H1 (cell line): ENCODE measurements at regions not wholly inside any gene's neighbourhood (a gene's known extent, or its start where the extent isn't known, plus 50 kb on each side); places are given as distances from the start of the nearest gene placed in this dataset.

Experiments
- CTCF ChIA-PET: fragments of 300-600 bp; sonication (Branson Sonifier 250); formaldehyde crosslinking; loops from one replicate; lab custom pipeline; 2021; ENCODE audit not compliant: partially characterized antibody; lab: Charles Lee
- POLR2A ChIA-PET: fragments of 300-600 bp; sonication (Branson Sonifier 250); formaldehyde crosslinking; loops from one replicate; lab custom pipeline; 2021; ENCODE audit warnings: inconsistent platforms; ENCODE audit not compliant: partially characterized antibody; lab: Charles Lee
- DNase-seq, 2 experiments: peaks; one replicate each; pipeline versions ENCODE4 v3.0.0 to v3.0.0-alpha.2; 2010 to 2022; ENCODE audit warnings: low spot score in 2 of 2, low read depth in 1 of 2, mixed read lengths in 1 of 2
- FAIRE-seq: peaks from 2 replicates; lab custom pipeline; 2011; peaks lifted over from hg19 to GRCh38; lab: Jason Lieb, UNC
- H2AFZ ChIP-seq: 2 replicates; pipeline ENCODE4 v1.8.1; 2012; ENCODE audit warnings: low read length, inconsistent platforms
- H2AK5ac ChIP-seq: 2 replicates; pipeline ENCODE4 v1.6.1; 2013; ENCODE audit warnings: low read depth, low read length
- H2BK120ac ChIP-seq: replicated peaks from 2 replicates; pipeline ENCODE3; 2013; ENCODE audit warnings: low read depth, low read length, inconsistent platforms
- H2BK12ac ChIP-seq: 2 replicates; pipeline ENCODE4 v1.6.1; 2013; ENCODE audit warnings: low read depth, low read length
- H2BK15ac ChIP-seq: 2 replicates; pipeline ENCODE4 v1.6.1; 2013; ENCODE audit warnings: low read length
- H2BK20ac ChIP-seq: 2 replicates; pipeline ENCODE4 v1.6.1; 2013; ENCODE audit warnings: low read length
- H2BK5ac ChIP-seq: 2 replicates; pipeline ENCODE4 v1.6.1; 2013; ENCODE audit warnings: low read depth, low read length
- H3K14ac ChIP-seq: 2 replicates; pipeline ENCODE4 v1.6.1; 2013; ENCODE audit warnings: inconsistent platforms; ENCODE audit not compliant: insufficient read length
- H3K18ac ChIP-seq: 2 replicates; pipeline ENCODE4 v1.6.1; 2013; ENCODE audit warnings: low read length; ENCODE audit errors: extremely low read depth
- H3K23ac ChIP-seq: 2 replicates; pipeline ENCODE4 v1.6.1; 2013; ENCODE audit warnings: inconsistent platforms; ENCODE audit not compliant: insufficient read length
- H3K23me2 ChIP-seq: 2 replicates; pipeline ENCODE4 v1.6.1; 2013; ENCODE audit warnings: low read depth, low read length
- H3K27ac ChIP-seq: 2 replicates; pipeline ENCODE4 v1.6.1; 2011; ENCODE audit warnings: low read depth, low read length, inconsistent platforms
- H3K27me3 ChIP-seq, 4 experiments: replicated peaks in 1 of 4; 1 replicate in 1 of 4; 2 replicates in 3 of 4; pipeline versions ENCODE4 v1.6.1 to v1.8.1; 2011 to 2013; ENCODE audit warnings: low read length in 3 of 4, mild to moderate bottlenecking in 3 of 4, inconsistent platforms in 2 of 4, mixed read lengths in 2 of 4, moderate library complexity in 1 of 4; ENCODE audit not compliant: control insufficient read depth in 3 of 4, insufficient read depth in 3 of 4; ENCODE audit errors: extremely low read depth in 1 of 4
- H3K36me3 ChIP-seq, 4 experiments: 2 replicates each; pipeline versions ENCODE4 v1.6.1 to v1.8.1; 2011 to 2013; ENCODE audit warnings: mild to moderate bottlenecking in 4 of 4, low read length in 3 of 4, moderate library complexity in 2 of 4, control low read depth in 1 of 4, inconsistent platforms in 1 of 4; ENCODE audit not compliant: insufficient read depth in 4 of 4, control insufficient read depth in 2 of 4
- H3K4ac ChIP-seq: replicated peaks from 2 replicates; pipeline ENCODE3; 2013; ENCODE audit warnings: low read length, low read depth, mixed read lengths, inconsistent platforms; ENCODE audit not compliant: insufficient read length
- H3K4me1 ChIP-seq, 4 experiments: replicated peaks in 1 of 4; 1 replicate in 1 of 4; 2 replicates in 3 of 4; pipeline versions ENCODE4 v1.6.1 to v1.8.1; 2011 to 2013; ENCODE audit warnings: low read length in 3 of 4, inconsistent platforms in 2 of 4, mixed read lengths in 1 of 4; ENCODE audit not compliant: insufficient read depth in 4 of 4, control insufficient read depth in 3 of 4
- H3K4me2 ChIP-seq, 2 experiments: 2 replicates each; pipeline versions ENCODE4 v1.6.1 to v1.8.1; 2011 to 2013; ENCODE audit warnings: low read depth in 2 of 2, low read length in 2 of 2, control low read depth in 1 of 2, inconsistent platforms in 1 of 2, mild to moderate bottlenecking in 1 of 2; ENCODE audit not compliant: insufficient read depth in 1 of 2
- H3K4me3 ChIP-seq, 4 experiments: fragments of 200-600, 300-600 bp in 1 of 4; sonication (generic), shearing (Covaris generic), sonication (Bioruptor Twin) in 1 of 4; 2 replicates each; pipeline versions ENCODE4 v1.5.1 to v1.8.1; 2011 to 2016; ENCODE audit warnings: low read length in 4 of 4, low read depth in 3 of 4, control low read depth in 2 of 4, inconsistent platforms in 2 of 4, mild to moderate bottlenecking in 2 of 4, mixed read lengths in 1 of 4, moderate library complexity in 1 of 4; ENCODE audit not compliant: insufficient read depth in 2 of 4; ENCODE audit errors: extremely low read depth in 1 of 4
- H3K56ac ChIP-seq: replicated peaks from 2 replicates; pipeline ENCODE3; 2013; ENCODE audit warnings: low read depth, mild to moderate bottlenecking, mixed read lengths, low read length, inconsistent platforms; ENCODE audit not compliant: insufficient read length
- H3K79me1 ChIP-seq: 2 replicates; pipeline ENCODE4 v1.6.1; 2013; ENCODE audit warnings: low read depth, low read length, control low read depth
- H3K79me2 ChIP-seq, 2 experiments: 2 replicates each; pipeline versions ENCODE4 v1.6.1 to v1.8.1; 2012 to 2013; ENCODE audit warnings: low read length in 2 of 2, mild to moderate bottlenecking in 2 of 2, inconsistent platforms in 1 of 2; ENCODE audit not compliant: insufficient read depth in 2 of 2, control insufficient read depth in 1 of 2
- H3K9ac ChIP-seq, 4 experiments: replicated peaks in 1 of 4; 1 replicate in 1 of 4; 2 replicates in 3 of 4; pipeline versions ENCODE4 v1.6.1 to v1.8.1; 2011 to 2013; ENCODE audit warnings: low read depth in 3 of 4, low read length in 3 of 4, control low read depth in 2 of 4, mild to moderate bottlenecking in 2 of 4, moderate library complexity in 2 of 4, inconsistent platforms in 1 of 4; ENCODE audit errors: extremely low read depth in 1 of 4
- H3K9me3 ChIP-seq, 2 experiments: 2 replicates each; pipeline versions ENCODE4 v1.6.1 to v1.8.1; 2012 to 2013; ENCODE audit warnings: mild to moderate bottlenecking in 2 of 2, moderate library complexity in 2 of 2, control low read depth in 1 of 2, inconsistent platforms in 1 of 2, low read depth in 1 of 2, low read length in 1 of 2, mixed read lengths in 1 of 2; ENCODE audit not compliant: insufficient read depth in 2 of 2
- H4K20me1 ChIP-seq, 2 experiments: replicated peaks in 1 of 2; 2 replicates each; pipeline versions ENCODE3 to v1.8.1; 2011 to 2013; ENCODE audit warnings: inconsistent platforms in 2 of 2, low read length in 2 of 2, mild to moderate bottlenecking in 1 of 2; ENCODE audit not compliant: insufficient read depth in 2 of 2, control insufficient read depth in 1 of 2
- H4K5ac ChIP-seq: 2 replicates; pipeline ENCODE4 v1.6.1; 2013; ENCODE audit warnings: low read length, low read depth, mixed read lengths, inconsistent platforms; ENCODE audit not compliant: insufficient read length
- H4K8ac ChIP-seq: 2 replicates; pipeline ENCODE4 v1.8.0; 2013; ENCODE audit warnings: mild to moderate bottlenecking, moderate library complexity, low read length, inconsistent platforms; ENCODE audit not compliant: insufficient read depth; ENCODE audit errors: extremely low read depth
- H4K91ac ChIP-seq: replicated peaks from 2 replicates; pipeline ENCODE3; 2013; ENCODE audit warnings: low read length, mixed read lengths, inconsistent platforms; ENCODE audit not compliant: insufficient read length
- RFX5 ChIP-seq: IDR thresholded peaks from 2 replicates; pipeline ENCODE4 v1.6.1; 2011; ENCODE audit warnings: low read depth, low read length, improper control_type of control experiment, borderline replicate concordance
- RNF2 ChIP-seq: fragments of 200-900, 300-1000 bp; sonication (generic); IDR thresholded peaks from 2 replicates; pipeline ENCODE4 v1.7.1; 2016; ENCODE audit warnings: borderline replicate concordance, low read depth, mild to moderate bottlenecking, antibody characterized with exemption, low read length; ENCODE audit not compliant: poor library complexity, severe bottlenecking; ENCODE audit errors: missing control alignments
- WGBS, 2 experiments: shearing (Covaris generic) in 1 of 2; methylation state at CpG; one replicate each; pipeline versions ENCODE4 v1.1.6 to v1.1.7; 2013 to 2015; ENCODE audit warnings: low lambda C conversion rate in 2 of 2, mixed read lengths in 2 of 2, inconsistent platforms in 1 of 2, low coverage in 1 of 2, missing lambda C conversion rate in 1 of 2; ENCODE audit not compliant: insufficient replicate concordance in 2 of 2, insufficient coverage in 1 of 2, insufficient read length in 1 of 2; ENCODE audit errors: extremely low coverage in 1 of 2, missing lambda C conversion rate in 1 of 2; 5-methylcytosine and 5-hydroxymethylcytosine counted together

DNA sequence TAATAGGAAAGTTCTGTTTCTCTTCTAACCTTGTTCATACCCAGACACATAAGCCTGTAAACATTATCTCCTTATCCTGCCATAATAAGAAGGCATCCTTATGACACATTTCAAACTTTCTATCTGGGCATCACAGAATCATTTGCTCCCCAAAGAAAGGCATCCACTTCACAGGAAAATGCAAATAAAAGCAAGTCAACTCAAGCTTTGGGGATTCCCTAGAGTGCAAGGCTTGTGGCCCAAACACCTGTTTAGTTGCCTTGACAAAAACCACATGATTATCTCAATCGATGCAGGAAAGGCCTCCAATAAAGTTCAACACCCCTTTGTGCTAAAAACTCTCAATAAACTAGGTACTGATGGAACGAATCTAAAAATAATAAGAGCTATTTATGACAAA lies 195.7 kb upstream of the GALNT5 start:
- H2BK15ac ChIP-seq: no peak overlapping the region
- H3K4me1 ChIP-seq: no peaks in the 10 kb centered on the region
- no peak overlapping the region for H2BK5ac ChIP-seq
- 97% methylated on average over 2 of the region's 2 CpGs; no CpG with 5 or more reads in 1 of the 2 experiments for WGBS, 2 experiments
- no peak overlapping the region for H3K14ac ChIP-seq
- no peak overlapping the region for H4K91ac ChIP-seq
- H3K79me2 ChIP-seq: no peaks in the 10 kb centered on the region
- H3K23ac ChIP-seq: no peak overlapping the region
- no peak overlapping the region for H3K18ac ChIP-seq
- no peaks in the 10 kb centered on the region for H3K9me3 ChIP-seq
- TF ChIP-seq RNF2: no peak
- TF ChIP-seq RFX5: no peak
- ChIA-PET CTCF (interaction anchor here (0.6 kb wide), 1 partner anchor 1164 kb away, joined by 3 read pairs; no protein-coding TSS in a partner anchor), POLR2A (no interaction called here)
- H3K36me3 ChIP-seq: no peaks in the 10 kb centered on the region
- H3K4me2 ChIP-seq: no peak overlapping the region
- DNase-seq (no peak), FAIRE-seq (no peak)
- no peak overlapping the region for H3K9ac ChIP-seq
- H2AK5ac ChIP-seq: no peak overlapping the region
- no peaks in the 10 kb centered on the region for H3K27me3 ChIP-seq
- no peak overlapping the region for H2BK12ac ChIP-seq
- H3K27ac ChIP-seq: no peak overlapping the region
- H2BK20ac ChIP-seq: no peak overlapping the region
- no peak overlapping the region for H4K5ac ChIP-seq
- no peak overlapping the region for H3K4ac ChIP-seq
- H2BK120ac ChIP-seq: no peak overlapping the region
- H3K4me3 ChIP-seq: no peak overlapping the region
- no peaks in the 10 kb centered on the region for H3K23me2 ChIP-seq
- no peaks in the 10 kb centered on the region for H3K79me1 ChIP-seq
- H4K8ac ChIP-seq: no peak overlapping the region
- no peaks in the 10 kb centered on the region for H4K20me1 ChIP-seq
- H2AFZ ChIP-seq: no peak overlapping the region
- H3K56ac ChIP-seq: no peak overlapping the region
